ENCODE measurements at regions not wholly inside any gene's neighbourhood (a gene's known extent, or its start where the extent isn't known, plus 50 kb on each side); places are given as distances from the start of the nearest gene placed in this dataset.
"Not testable (repeated sequence)": the region's sequence is repeated elsewhere in the genome, so short reads cannot be mapped to it uniquely, and the experiment has no call there.

- DNase-seq = no peak
These were observed 497.5 kb upstream of the KLF6 start for GRCh38 chr10:4282496-4282895.

GRCh38 chr10:4281190-4281825 lies 496.3 kb upstream of the KLF6 start:
- DNase-seq = peak; percentile 61

GRCh38 chr10:4280461-4281189 lies 495.6 kb upstream of the KLF6 start:
- DNase-seq = peak; percentile 64

- DNase-seq = peak; percentile 25
These were observed 494.6 kb upstream of the KLF6 start for GRCh38 chr10:4279655-4280054.

- no peak for DNase-seq
These were observed 493.2 kb upstream of the KLF6 start for GRCh38 chr10:4278186-4278585.

GRCh38 chr10:4276151-4276550 lies 491.1 kb upstream of the KLF6 start:
- DNase-seq = no peak

GRCh38 chr10:4274671-4275070 lies 489.7 kb upstream of the KLF6 start:
- DNase-seq = not testable (repeated sequence)

GRCh38 chr10:4271193-4271592 lies 486.2 kb upstream of the KLF6 start:
- DNase-seq = no peak

GRCh38 chr10:4270116-4270515 lies 485.1 kb upstream of the KLF6 start:
- DNase-seq = peak; percentile 84

GRCh38 chr10:4268490-4268889 lies 483.5 kb upstream of the KLF6 start:
- DNase-seq = not testable (repeated sequence)

GRCh38 chr10:4267086-4267773 lies 482.2 kb upstream of the KLF6 start:
- no peak for DNase-seq

- peak; percentile 47 for DNase-seq
These were observed 481.5 kb upstream of the KLF6 start for GRCh38 chr10:4266416-4267085.

- DNase-seq = no peak
These were observed 481.0 kb upstream of the KLF6 start for GRCh38 chr10:4265964-4266363.

- no peak for DNase-seq
These were observed 479.3 kb upstream of the KLF6 start for GRCh38 chr10:4264209-4264865.

- no peak for DNase-seq
These were observed 478.6 kb upstream of the KLF6 start for GRCh38 chr10:4263601-4263921.

- DNase-seq = no peak
These were observed 478.0 kb upstream of the KLF6 start for GRCh38 chr10:4262870-4263600.

- DNase-seq = no peak
These were observed 477.4 kb upstream of the KLF6 start for GRCh38 chr10:4262449-4262848.

GRCh38 chr10:4260483-4261124 lies 475.6 kb upstream of the KLF6 start:
- DNase-seq = peak; percentile 80

- no peak for DNase-seq
These were observed 473.0 kb upstream of the KLF6 start for GRCh38 chr10:4257939-4258465.

GRCh38 chr10:4256971-4257370 lies 472.0 kb upstream of the KLF6 start:
- DNase-seq = no peak

GRCh38 chr10:4255751-4256150 lies 470.7 kb upstream of the KLF6 start:
- DNase-seq = peak; percentile 14
